Keratinocyte (primary cell): ENCODE measurements at regions not wholly inside any gene's neighbourhood (a gene's known extent, or its start where the extent isn't known, plus 50 kb on each side); places are given as distances from the start of the nearest gene placed in this dataset.
"Not testable (repeated sequence)": the region's sequence is repeated elsewhere in the genome, so short reads cannot be mapped to it uniquely, and the experiment has no call there.

Experiments used
- CTCF ChIP-seq, 3 experiments: IDR thresholded peaks in 1 of 3; conservative IDR thresholded peaks in 1 of 3; optimal IDR thresholded peaks in 1 of 3; 2 replicates in 2 of 3; 3 replicates in 1 of 3; pipeline versions ENCODE3 to v1.5.1; 2011; ENCODE audit warnings: low read length in 3 of 3, mild to moderate bottlenecking in 3 of 3, moderate library complexity in 2 of 3, control low read depth in 1 of 3, inconsistent platforms in 1 of 3; ENCODE audit not compliant: insufficient read depth in 2 of 3; ENCODE audit errors: extremely low read depth in 1 of 3
- EZH2 ChIP-seq: IDR thresholded peaks from one replicate; pipeline ENCODE4 v1.6.1; 2012; ENCODE audit warnings: inconsistent platforms, mild to moderate bottlenecking, low read length, moderate library complexity

DNA sequence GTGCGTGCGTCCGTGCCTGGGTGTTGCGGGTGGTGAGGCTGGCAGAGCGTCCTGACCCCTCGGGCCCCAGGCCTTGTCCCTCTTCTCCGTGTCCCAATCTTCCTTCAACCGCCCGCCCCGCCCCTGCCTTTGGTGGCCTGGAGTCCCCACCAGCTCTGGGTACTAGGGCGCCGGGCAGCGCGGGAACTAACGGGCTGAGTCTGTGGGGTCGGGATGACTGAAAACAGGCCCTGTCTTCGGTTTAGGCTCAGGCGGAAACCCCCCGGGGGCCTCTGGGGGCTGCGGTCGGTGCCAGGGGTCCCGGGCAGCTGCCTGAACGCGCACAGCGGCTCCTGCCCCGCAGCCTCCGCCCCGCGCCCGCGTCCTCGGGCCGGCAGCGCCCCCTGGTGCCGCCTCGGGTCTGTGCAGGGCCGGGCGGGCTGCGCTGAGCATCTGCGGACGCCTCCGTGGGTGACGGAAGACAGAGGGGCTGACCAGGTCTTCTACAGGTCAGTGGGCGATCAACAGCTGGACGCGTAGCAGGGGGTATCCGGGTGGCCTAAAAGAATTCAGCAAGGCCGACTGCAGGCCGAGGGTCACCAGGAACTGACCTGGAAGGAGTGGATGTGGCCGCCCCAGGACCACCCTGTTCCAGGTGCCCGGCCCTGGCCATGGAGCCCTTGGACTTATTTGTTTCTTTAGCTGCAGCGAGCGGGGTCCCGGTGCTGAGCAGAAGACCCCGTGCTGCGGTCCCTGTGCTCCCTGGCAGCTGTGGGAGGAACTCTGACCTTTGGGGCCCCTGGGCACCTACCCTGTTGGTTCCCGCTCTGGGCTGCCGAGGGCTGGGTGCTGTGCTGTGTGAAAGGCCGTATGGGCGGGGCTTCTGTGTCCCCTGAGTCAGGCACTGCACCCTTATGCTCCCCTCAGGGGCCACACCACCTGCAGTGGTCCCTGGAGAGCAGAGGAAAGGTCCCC lies 130.2 kb upstream of the LPCAT1 start:
- peak in 1 of 3 experiments; percentile 4 for TF ChIP-seq CTCF (optimal IDR thresholded peaks at IDR 0.05 in 1 of 3, IDR thresholded peaks at IDR 0.05 in 1 of 3, conservative IDR thresholded peaks at IDR 0.05 in 1 of 3; ENCODE audit: extremely low read depth in 1 of 3, insufficient read depth in 2 of 3, low read length in 3 of 3)
- TF ChIP-seq EZH2 = not testable (repeated sequence)
